ENCODE measurements at regions not wholly inside any gene's neighbourhood (a gene's known extent, or its start where the extent isn't known, plus 50 kb on each side); places are given as distances from the start of the nearest gene placed in this dataset.
A peak's percentile ranks its signal among the peaks of the same experiment; 100 is the strongest.

GRCh38 chr22:27491888-27492287 lies 309.7 kb downstream of the MN1 start:
- DNase-seq = no peak

DNA sequence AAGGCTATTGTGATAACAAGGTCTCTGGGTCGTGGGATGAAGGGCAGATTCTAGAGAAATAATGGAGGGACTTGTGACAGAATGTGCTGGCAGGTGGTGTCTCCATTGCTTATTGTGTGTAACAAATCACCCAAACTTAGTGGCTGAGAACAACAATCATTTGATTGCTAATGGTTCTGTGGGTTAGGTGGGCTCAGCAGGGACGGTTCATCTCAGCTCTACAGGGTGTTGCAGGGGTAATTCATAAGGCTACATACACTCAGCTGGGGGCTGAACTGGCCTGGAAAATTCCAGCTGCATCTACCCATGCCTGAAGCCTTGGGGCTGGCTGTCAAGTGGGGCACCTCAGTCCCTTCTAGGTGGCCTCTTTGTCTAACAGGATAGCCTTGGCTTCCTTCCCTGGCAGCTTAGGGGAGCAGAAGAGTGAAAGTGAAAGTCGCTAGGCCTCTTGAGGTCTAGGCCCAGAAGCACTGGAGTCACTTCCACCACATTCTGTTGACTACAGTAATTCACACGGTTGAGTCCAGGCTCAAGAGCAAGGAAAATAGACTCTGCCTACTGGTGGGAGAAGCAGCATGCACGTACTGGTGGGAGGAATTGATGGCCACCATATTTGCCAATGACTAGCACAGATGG lies 308.9 kb downstream of the MN1 start:
- no peak for DNase-seq

DNA sequence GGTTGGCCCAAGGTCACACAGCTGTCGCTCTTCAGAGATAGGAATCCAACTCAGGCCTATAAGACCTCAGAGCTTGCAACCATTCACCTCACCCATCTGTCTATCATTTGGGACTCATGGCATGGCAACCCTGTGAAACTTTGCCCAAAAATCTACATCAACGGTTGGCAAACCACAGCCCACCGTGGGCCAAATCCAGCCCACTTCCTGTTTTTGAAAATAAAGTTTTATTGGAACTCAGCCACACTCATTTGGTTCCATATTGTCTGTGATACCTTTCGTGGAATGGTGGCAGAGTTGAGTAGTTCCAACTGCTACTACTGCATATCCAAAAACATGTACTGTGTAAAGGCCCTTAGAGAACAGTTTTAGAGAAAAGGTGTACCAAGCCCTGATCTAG lies 307.8 kb downstream of the MN1 start:
- no peak for DNase-seq

GRCh38 chr22:27494785-27495184 lies 306.8 kb downstream of the MN1 start:
- no peak for DNase-seq

GRCh38 chr22:27495325-27495724 lies 306.2 kb downstream of the MN1 start:
- DNase-seq = no peak

- no peak for DNase-seq
Measured at GRCh38 chr22:27499121-27499520, 302.4 kb downstream of the MN1 start.

DNA sequence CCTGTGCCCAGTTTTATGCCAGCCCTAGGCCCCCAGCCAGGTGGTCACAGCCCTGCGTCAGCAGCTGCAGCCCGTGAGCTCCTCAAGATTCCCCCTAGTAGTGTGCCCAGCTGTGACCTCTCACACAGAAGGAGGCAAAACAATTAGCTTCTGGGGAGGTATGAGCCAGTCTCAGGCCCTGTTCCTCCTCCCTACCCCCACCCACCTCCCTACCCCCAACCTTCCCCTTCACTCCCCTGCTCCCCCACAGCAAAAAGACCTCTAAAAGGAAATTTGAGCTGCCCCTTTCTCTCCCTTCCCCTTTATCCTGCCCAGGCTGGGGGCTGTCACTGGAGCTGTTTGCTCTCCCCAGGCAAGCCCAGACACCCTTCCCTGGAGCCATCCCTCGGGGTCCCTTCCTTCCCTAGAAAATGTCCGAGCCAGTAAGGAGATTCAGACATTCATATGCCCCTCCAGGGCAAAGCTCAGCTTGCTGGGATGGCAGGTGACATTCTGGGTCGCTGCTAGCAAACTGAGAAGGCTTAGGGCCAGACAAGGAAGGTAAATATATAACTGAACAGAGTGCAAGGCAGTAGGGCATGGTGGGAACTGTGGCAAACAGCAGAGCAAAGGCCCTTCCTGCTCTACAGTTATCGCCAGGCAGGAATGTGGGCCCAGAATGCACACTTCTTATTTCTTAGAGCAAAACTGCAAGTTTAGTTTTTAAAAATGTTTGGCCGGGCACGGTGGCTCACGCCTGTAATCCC lies 300.2 kb downstream of the MN1 start:
- DNase-seq = no peak

DNA sequence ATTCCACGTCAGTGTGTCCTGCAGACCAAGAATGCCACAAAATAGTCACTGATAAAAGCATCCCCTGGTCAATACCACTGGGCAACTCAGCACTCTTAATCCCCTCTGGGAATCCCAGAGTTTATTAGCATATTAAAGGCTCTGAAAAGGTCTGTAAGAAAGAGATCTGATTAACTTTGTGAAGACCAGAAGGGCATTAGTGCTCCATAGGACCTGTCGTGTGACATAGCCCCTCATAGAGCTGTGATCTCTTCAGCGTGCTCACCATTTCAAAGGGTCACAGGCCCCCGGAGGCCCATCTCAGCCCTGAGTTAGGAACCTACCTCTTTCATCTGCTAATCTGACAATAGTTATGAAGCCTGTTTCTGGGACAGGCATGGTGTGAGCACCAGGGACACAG lies 299.2 kb downstream of the MN1 start:
- DNase-seq = no peak

DNA sequence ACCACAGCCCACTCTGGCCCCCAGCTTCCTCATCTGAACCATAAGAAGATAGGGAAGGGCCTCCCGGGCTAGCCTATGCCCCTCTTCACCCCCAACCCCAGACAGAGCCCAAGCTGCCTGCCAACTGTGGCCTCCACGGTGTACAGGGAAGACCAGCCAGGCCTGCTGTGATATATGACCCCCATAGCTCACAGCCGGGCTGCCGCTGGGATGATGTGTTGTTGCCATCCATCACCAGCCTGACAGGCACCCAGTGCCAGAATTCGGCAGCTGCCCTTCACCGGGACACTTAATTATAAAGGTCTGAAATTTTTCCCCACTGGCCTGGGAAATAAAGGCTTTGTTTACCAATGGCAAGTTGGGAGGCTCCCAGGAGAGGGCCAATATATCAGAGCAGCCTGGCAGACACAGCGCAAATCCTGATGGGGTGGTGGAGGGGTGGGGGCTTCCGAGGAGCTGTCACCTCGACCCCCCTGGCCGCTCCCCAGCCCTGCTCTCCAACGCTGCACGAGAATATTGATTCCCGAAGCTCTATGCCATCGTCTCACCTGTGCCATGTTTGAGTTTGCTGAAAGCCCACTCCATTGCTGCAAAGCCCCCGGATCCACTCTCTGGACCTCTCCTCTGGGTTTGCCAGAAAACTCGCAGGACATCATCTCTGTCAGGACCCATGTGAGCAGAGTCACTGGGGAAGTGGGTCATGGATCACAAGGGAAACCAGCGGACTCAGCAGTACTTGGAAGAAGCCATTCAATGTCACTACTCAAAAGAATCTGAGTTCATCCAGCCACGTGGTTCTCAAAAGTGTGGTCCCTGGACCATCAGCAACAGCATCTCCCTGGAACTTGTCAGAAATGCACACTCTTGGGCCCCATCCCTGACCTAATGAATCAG lies 296.9 kb downstream of the MN1 start:
- DNase-seq = no peak

GRCh38 chr22:27507111-27507611 lies 294.4 kb downstream of the MN1 start:
- DNase-seq = peak in 1 of 3 donors; percentile 69

DNA sequence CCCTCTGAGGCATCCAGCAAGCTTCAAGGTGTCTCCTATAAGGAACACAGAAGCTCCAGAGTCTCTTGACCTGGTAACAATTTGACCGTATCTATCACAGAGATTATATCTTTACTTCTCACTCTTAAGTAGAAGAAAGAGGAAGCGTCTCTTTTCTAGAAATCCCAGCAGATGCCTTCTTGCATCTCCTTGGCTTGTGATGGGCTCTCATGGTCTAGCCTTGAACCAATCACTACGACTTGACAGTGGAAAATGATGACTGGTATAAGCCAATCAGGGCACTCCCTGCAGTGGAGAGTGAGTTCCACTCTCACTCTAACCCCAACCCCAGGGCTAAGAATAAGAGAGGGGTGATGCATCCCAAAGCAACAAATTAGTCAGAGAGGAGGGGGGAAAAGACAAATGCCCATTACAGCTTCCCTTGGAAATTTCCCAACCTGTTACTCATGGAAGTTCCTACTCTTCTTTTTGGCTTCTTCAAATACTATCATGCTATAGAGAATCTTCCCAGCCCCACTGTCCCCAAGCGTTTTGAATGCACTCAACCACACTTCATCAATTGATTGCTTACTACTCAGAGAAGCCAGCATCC lies 293.5 kb downstream of the MN1 start:
- DNase-seq = peak in 1 of 3 donors; percentile 72

GRCh38 chr22:27509132-27509920 lies 292.2 kb downstream of the MN1 start:
- DNase-seq = no peak

DNA sequence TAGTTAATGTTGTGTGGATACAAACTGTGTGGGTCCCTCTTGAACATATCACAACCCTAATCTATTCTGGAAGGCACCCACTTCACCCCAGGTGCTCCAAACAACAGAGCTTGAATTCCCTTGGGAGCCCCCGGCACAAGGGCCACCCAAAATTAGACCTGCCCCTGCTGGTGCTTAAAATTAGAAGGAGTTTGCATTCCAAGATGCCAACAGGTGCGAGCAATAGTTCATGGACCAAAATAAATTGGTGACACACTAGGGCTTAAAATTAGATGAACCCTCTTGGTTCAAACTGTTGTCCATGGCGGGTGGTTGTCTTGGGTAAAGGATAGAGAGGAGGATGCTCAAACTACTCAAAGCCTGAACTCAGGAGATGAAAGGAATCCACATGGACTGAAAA lies 291.5 kb downstream of the MN1 start:
- no peak for DNase-seq

GRCh38 chr22:27512283-27512761 lies 289.2 kb downstream of the MN1 start:
- DNase-seq = peak; percentile 91 to 96 (median 95)

GRCh38 chr22:27513021-27513420 lies 288.5 kb downstream of the MN1 start:
- no peak for DNase-seq

DNA sequence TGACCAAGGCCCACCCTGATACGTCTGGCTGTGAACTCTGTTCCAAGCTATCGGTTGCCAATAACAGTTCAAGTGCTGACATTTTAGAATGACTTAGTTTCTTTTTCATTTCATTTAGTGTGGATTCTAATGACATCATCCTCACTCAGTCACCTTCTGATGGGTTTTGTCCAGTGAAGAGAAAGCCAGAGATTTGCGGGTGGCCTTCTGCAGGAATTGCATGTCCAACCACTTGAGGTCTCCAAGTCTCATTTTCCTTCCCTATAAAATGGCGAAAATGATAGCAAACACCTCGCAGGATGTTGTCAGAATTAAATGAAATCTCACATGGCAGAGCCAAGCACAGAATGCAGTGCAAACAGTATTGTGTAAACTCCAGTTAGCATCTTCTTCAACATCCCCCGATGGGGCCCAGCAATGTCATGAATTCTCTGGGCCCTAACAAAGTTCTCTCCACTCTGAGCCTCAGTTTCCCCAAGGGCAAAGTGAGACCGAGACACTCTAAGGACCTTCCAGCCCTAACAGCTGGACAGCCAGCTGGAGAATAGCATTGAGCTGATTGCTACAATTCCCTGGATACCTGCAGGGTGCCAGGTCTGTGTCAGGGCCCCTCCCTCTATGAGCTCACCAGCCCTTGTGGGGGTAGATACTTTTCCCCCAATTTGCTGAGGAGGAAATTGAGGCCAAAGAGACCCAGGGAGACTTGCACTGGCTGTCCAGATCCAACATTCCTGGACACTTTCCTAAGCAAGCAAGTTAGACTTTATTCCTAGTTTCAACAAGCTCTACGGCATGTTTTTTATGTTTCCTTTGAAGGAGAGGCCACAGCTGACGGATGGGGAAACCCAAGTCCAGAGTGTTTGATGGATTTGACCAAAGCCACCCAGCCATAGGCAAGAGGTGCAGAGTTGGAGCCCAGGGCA lies 286.7 kb downstream of the MN1 start:
- DNase-seq = peak; percentile 80 to 94 (median 86)

GRCh38 chr22:27517361-27518155 lies 284.0 kb downstream of the MN1 start:
- DNase-seq = peak in 1 of 3 donors; percentile 70

DNA sequence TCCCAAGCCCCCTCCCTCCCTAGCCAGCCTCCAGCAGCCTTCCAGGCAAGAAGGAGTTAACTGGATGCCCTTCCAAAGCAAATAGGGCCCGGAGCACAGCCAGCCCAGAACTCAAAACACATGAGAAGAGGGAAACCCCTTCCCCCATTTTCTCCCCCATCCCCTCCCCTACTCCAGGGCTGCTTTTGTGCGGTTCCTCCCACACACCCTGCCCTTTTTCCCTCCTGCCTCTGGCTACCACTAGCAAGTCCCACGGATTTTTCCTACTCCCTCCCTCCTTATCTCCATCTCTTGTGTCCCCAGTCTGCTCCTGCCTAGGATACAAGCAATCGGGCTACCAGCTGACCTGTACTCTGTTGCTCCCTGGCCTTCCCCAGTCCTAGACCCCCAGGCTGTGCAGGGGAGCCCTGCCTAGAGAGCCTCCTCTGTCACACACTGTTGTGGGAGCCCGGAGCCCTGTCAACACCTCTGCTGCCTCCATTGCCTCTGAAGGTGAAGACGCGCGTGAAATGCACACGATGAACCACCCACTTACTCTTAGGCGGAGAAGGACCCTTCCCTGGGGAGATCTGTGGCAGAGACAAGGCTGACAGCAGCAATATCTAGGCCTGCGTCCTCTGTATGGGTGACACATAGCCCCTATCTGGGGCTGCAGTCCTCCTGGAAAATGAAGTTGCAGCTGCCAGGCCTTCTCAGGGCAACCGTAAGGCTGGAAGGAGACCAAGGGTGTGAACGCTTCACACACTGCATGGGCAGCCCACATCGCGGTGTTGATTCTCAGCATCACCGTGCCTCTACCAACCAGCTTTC lies 282.8 kb downstream of the MN1 start:
- DNase-seq = peak in 1 of 3 donors; percentile 63

Measured in muscle of back (tissue), 3 donors.